ENCODE measurements at regions not wholly inside any gene's neighbourhood (a gene's known extent, or its start where the extent isn't known, plus 50 kb on each side); places are given as distances from the start of the nearest gene placed in this dataset.

DNA sequence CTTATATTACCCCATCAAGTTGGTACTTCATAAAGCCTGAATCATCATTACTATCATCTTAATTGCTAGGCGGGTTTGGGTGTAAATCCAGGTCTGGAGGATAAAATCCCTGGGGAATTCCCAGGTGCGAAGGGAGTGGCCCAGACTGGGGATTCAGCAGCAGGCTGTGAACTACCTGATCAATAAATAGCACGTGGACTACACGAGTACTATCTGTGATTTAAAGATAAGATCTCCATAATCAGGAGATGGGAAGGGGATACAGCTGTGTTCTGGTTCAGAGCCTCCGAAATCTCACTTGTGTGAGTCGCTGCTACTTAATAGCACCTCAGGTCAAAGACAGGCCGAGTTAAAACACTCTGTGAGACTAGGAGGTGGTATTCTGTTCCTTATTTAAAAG is 512.6 kb upstream of the ZFHX3 start:
- Histone ChIP-seq H3K27me3 (no peaks in the 10 kb centered on the region), H3K36me3 (no peaks in the 10 kb centered on the region), H3K4me1 (no peaks in the 10 kb centered on the region), H3K9me3 (no peaks in the 10 kb centered on the region), H3K27ac (no peak overlapping the region), H3K4me3 (no peak overlapping the region)
- no peak for TF ChIP-seq POLR2A (IDR thresholded peaks at IDR 0.05)
- TF ChIP-seq, protein P1, sequence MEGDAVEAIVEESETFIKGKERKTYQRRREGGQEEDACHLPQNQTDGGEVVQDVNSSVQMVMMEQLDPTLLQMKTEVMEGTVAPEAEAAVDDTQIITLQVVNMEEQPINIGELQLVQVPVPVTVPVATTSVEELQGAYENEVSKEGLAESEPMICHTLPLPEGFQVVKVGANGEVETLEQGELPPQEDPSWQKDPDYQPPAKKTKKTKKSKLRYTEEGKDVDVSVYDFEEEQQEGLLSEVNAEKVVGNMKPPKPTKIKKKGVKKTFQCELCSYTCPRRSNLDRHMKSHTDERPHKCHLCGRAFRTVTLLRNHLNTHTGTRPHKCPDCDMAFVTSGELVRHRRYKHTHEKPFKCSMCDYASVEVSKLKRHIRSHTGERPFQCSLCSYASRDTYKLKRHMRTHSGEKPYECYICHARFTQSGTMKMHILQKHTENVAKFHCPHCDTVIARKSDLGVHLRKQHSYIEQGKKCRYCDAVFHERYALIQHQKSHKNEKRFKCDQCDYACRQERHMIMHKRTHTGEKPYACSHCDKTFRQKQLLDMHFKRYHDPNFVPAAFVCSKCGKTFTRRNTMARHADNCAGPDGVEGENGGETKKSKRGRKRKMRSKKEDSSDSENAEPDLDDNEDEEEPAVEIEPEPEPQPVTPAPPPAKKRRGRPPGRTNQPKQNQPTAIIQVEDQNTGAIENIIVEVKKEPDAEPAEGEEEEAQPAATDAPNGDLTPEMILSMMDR (IDR thresholded peaks at IDR 0.05) = no peak
- DNase-seq = no peak

DNA sequence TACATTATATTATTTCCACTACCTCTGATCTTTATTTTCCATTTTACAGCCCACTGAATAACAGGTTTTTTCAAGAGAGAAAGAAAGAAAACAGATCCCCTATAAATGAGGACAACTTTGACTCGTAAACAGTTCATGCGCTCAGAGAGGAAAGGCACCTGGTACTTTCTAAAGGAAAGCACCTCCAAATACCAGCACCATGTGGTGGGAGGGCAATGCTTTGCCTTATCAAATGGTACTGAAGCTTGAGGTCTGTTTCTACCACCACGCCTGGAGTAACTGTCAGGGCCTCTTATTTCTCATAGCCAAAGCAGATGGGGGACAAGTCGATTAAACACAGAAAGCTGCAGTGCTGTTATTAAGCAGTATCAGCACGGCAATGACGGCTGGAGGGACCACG is 510.3 kb upstream of the ZFHX3 start:
- no peak overlapping the region for H3K4me3 ChIP-seq
- no peaks in the 10 kb centered on the region for H3K36me3 ChIP-seq
- no peaks in the 10 kb centered on the region for H3K9me3 ChIP-seq
- no peak overlapping the region for H3K27ac ChIP-seq
- no peaks in the 10 kb centered on the region for H3K4me1 ChIP-seq
- no peak for TF ChIP-seq POLR2A (IDR thresholded peaks at IDR 0.05)
- TF ChIP-seq, protein P1 (IDR thresholded peaks at IDR 0.05) = no peak
- no peak for DNase-seq
- no peaks in the 10 kb centered on the region for H3K27me3 ChIP-seq

DNA sequence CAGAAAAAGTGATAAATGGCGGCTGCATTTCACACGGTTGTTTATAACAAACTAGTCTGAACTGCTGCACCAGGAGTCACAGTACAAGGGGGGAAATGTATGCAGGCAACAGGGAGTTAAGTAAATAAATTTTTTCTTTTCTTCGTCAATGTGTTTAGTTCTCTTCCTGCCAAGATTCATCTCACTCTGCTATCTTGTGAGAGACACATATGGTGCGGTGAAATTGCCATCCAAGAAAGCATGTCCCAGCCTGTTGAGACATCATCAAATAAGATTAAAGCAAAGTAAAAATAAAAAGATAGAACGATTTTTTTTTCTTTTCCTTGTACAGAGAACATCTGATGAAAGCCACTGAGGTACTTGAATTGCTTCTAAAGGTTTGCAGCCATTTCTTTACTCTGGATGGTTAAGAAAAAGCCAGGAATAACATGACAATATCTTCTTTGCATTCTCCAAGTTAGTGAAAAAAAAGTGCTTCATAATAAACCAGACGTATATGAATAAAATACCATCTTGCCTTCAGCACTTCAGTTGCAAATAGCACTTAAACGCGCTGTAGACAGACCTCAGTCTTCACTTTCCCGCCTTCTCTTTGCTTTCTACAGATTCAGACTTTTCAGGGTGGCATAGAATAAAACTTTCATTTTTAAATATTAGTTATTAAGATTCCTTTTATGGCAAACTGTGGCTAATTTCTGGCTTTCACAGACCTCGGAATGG is 506.2 kb upstream of the ZFHX3 start:
- TF ChIP-seq POLR2A (IDR thresholded peaks at IDR 0.05) = no peak
- TF ChIP-seq, protein P1 (IDR thresholded peaks at IDR 0.05) = no peak
- no peaks in the 10 kb centered on the region for H3K27me3 ChIP-seq
- H3K36me3 ChIP-seq = no peaks in the 10 kb centered on the region
- no peak overlapping the region for H3K27ac ChIP-seq
- no peaks in the 10 kb centered on the region for H3K4me1 ChIP-seq
- H3K9me3 ChIP-seq = no peaks in the 10 kb centered on the region
- no peak overlapping the region for H3K4me3 ChIP-seq
- no peak for DNase-seq

DNA sequence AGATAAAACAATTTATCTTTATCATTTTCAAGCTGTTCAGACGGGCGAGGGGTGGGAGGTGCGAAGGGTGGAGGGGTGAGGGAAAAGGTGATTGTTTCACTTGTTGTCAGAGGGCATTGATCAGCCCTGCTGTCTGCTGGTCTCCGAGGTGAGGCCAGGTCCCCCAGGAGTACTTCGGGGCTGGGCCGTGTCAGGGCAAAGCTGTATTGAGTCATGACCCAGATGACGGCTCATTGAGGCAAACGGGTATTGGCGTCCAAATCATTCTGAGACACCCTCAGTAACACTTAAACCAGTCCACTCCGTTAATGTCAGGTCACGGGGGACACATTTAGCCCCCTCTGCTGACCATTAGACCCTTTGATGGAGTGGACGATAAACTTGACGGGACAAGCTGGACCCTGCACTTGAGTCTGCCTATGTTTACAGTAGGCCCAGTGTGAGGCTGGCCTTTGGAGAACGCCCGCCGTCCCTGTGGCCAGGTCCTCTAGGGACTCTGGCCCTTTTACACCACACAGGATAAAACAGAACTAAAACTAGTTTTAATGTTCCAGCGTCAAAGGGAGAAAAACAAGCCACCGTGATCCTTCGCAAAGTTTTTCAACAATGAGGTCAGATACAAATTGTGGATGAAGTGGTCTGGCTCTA is 502.2 kb upstream of the ZFHX3 start:
- H3K36me3 ChIP-seq = no peaks in the 10 kb centered on the region
- DNase-seq = no peak
- peaks cover 0 to 6% of the 10 kb centered on the region in 2 donors for H3K27me3 ChIP-seq
- H3K9me3 ChIP-seq = no peaks in the 10 kb centered on the region
- TF ChIP-seq, protein P1 (IDR thresholded peaks at IDR 0.05) = no peak
- no peak for TF ChIP-seq POLR2A (IDR thresholded peaks at IDR 0.05)
- no peak overlapping the region for H3K4me3 ChIP-seq
- no peaks in the 10 kb centered on the region for H3K4me1 ChIP-seq
- H3K27ac ChIP-seq = no peak overlapping the region

DNA sequence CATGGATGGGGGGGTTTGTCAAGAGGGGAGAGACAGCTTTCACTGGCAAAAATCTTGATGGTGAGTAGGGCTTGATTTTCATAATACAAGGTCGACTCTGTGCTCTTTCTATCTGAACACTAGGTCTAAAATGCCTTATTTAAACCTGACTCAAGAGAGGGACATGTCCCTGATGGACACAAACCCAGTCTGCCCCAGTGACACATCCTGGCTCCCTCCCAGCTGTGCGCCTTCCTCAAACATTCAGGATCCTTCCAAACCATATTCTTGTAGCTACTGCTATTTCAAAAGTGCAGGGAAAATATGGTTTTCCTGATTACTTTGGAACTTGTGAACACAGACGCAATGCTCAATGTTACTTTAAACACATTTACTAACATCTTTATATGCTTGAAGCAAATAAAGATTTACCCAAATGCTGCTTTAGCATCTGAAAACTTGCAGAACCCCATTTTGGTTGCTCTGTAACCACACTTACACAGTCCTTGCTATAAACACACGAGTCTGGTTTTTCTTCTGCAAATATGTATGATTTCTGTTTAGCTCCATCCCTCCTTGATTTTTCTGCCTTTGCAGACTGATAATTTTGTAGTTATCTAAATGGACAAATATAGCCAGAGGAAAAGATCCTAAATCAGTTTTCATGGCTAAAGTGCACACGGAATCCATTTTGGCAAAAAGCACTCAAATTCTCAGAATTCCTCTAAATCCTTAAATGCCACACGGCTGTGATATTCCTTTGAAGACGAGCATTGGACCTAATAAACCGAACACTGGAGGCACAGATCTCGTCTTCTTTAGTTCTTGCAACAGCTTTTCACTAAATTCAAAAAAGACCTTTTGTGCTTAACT is 499.9 kb upstream of the ZFHX3 start:
- TF ChIP-seq, protein P1 (IDR thresholded peaks at IDR 0.05) = no peak
- TF ChIP-seq POLR2A (IDR thresholded peaks at IDR 0.05) = no peak
- Histone ChIP-seq H3K4me1 (no peaks in the 10 kb centered on the region), H3K27me3 (peaks cover 0 to 6% of the 10 kb centered on the region in 2 donors), H3K36me3 (no peaks in the 10 kb centered on the region), H3K27ac (no peak overlapping the region), H3K4me3 (no peak overlapping the region), H3K9me3 (no peaks in the 10 kb centered on the region)
- DNase-seq = no peak
